ENCODE measurements at regions not wholly inside any gene's neighbourhood (a gene's known extent, or its start where the extent isn't known, plus 50 kb on each side); places are given as distances from the start of the nearest gene placed in this dataset.

DNA sequence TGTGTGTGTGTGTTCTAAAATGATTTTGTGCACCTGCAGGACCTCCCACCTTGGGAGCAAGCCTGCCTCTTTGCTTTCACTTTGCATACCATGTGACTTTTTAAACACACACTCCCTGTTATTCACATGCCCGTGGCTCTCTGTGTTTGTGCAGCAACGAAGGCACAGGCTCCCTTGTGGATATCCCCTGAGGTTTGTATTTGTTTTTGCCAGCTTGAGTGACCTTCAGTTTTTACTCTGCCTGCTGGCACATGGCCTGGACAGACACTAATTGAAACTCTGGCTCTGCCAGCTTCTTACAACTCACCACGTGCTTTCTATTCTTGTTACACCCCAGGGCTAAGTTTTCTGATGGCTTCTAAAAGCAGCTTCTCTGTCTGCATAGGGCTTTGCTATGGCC lies 885.8 kb downstream of the SH3BGRL start:
- DNase-seq, result no peak

DNA sequence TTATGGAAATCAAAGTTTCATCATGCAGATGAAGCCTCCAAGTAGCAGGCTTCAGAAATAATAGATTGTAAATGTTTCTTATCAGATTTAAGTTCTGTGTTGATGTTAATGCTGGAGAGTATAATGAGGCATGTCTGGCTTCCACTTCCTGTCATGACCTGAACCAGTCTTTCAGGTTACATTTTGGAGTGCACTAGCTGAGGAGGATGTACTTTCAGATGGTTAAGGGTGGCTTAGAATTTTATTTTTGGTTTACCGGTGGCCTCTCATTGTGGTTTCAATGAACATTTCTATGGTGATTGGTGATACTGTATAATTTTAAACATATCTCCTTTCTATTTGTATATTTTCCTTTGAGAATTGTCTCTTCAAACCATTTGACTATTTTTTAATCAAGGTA lies 890.4 kb downstream of the SH3BGRL start:
- DNase-seq, result no peak

DNA sequence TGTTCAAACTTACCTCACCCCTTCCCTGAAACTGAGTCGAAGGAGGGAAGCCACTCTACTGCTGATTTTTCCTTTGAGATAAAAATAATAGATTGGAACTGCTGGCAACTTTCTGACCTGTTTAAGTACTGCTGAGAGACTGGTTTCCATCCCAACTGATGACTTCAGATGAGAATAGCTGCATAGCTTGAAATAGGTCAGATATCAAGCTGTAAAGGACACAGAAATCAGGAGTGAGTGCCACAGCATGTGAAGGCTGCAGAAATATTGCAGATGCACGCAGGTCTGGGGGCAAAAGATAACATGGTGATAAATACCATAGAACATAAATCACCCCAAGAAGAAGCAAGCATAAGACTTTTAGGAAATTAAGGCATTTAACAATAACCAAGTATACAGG lies 923.2 kb downstream of the SH3BGRL start:
- DNase-seq, result no peak

DNA sequence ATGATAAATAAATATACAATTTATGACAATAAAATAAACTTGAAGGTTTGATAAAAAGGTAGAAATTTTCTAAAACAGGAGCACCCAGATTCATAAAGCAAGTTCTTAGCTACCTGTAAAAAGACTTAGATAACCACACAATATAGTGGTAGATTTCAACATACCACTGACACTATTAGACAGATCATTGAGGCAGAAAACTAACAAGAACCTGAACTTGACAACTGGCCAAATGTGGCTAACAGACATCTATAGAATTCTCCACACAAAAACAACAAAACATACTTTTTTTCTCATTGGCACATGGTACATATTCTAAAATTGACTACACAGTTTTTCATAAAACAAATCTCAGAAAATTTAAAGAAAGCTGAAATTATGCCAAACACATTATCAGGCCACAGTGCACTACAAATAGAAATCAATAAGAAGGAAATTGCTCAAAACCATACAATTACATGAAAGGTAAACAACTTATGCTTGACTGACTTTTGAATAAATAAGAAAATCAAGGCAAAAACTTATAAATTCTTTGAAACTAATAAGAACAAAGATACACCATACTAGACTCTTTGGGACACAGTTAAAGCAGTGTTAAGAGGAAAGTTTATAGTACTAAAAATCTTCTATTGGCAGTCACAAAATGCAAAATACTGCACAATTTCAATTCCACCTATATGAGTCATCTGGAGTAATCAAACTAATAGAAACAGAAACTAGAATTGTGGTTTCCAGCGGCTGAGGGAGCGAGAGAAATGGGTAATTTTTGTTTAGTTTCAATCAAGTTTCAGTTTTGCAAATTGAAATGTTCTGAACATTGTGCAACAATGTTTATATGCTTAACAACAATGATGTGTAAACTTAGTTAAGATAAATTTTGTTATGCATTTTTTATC lies 925.6 kb downstream of the SH3BGRL start:
- no peak for DNase-seq

DNA sequence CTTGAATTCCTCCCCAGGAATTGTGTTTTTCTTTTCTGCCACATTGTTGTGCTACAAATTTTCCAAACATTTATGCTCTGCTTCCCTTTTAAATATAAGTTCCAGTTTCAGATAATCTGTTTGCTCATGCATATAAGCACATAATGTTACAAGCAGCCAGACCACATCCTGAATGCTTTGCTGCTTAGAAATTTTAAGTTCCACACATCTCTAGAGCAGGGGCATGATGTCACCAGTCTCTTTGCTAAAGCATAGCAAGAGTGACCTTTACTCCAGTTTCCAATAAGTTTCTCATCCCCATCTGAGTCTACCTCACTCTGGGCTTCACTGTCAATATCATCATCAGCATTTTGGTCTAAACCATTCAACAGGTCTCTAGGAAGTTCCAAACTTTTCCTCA lies 932.5 kb downstream of the SH3BGRL start:
- no peak for DNase-seq

DNA sequence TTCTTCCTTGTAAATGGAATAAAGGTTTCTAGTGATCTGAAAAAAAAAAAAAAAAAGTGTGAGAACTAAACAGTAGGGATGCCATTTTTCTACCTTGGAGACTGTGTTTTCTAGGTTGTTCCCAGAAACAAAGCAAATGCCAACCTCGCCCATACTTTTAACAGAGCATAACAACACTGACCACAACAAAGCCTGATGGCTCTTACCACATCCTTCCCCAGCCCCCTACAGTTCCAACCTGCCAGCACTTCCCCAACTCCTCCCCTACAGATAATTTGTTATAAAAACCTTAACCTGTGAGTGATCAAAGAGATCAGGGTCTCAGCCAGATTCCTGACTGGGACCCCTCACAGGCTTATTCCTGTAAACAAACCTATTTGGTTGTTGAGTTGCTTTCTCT lies 940.0 kb downstream of the SH3BGRL start:
- peak; percentile 21 for DNase-seq

DNA sequence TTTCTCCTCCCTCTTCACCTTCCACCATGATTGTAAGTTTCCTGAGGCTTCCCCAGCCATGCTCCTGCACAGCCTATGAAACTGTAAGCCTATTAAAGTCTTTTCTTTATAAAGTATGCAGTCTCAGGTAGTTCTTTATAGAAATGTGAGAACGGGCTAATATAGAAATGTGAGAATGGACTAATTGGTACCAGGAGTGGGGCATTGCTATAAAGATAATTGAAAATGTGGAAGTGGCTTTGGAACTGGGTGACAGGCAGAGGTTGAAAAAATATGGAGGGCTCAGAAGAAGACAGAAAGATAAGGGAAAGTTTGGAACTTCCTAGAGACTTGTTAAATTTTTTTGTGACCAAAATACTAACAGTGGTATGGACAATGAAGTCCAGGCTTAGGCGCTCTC lies 959.3 kb downstream of the SH3BGRL start:
- no peak for DNase-seq

DNA sequence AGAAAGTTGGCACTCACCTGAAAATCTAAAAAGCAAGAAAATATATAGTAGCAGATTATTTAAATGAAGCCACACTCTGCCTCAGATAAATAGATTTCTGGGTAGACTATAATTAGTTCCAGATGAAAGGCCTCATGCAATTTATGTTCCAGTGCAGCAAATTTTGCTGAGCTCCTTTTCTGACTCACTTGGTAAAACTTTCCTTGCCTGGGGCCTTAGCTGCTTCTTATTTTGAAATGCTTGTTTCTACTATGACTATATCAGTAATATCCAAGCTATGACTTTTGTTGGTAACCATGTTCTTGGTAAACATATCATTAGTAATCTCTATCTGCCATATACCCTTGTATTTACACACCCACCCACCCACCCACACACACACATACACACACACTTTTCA lies 961.8 kb downstream of the SH3BGRL start:
- no peak for DNase-seq

DNA sequence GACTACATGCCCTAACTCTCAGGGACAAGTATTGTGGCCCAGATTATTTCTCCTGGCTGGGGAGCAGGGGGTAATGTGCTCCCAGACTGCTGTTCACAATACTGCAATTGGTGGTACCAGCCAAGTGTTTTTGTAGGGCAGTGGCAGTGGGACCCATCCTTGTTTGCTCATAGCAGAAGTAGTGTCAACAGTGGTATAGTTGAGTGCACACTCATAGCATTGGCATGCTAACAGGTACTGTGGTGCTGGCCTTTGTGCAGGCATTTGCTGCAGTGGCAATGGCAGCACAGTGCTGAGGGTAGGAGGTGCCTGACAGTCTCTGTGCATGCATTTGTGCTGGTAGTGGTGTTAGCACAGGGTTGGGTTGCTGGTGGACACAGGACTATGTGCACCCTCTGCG lies 995.0 kb downstream of the SH3BGRL start:
- DNase-seq, result no peak

DNA sequence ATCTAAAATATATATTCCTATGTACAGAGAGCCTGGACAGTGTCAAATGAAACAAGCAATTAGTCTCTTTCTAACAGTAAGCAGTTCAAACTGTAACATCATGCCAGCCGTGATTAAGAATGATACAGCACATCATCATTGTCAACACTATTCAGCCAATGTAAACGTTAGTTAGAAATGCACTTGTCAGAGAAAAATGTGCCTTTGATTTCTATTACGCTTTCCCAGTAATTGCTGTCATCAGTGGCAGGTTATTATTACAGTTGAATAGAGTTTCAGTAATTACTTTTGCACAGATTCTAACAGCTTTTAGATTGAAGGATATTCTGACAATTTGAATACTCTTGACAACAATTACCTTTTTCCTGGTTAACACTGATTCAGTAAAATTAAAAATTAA lies 1007.1 kb downstream of the SH3BGRL start:
- no peak for DNase-seq

DNA sequence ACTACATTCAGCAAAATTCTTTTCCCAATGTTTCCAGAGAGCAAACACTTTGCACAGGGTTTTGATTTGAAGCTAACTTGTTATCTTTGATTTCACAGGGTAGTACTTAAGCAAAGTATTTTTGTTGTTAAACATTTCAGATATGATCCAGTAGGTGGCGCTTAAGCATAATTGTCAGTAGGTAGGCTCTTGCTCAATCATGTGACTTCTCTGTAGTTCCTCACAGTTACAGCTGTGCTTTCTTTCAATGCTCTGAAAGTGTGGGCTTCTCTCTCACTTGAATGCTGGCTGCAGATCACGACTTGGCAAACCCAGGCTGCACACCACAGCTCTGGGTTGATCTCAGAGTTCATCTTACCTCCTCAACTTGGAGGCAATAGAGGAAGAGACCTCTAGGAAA lies 1016.5 kb downstream of the SH3BGRL start:
- DNase-seq, result no peak

DNA sequence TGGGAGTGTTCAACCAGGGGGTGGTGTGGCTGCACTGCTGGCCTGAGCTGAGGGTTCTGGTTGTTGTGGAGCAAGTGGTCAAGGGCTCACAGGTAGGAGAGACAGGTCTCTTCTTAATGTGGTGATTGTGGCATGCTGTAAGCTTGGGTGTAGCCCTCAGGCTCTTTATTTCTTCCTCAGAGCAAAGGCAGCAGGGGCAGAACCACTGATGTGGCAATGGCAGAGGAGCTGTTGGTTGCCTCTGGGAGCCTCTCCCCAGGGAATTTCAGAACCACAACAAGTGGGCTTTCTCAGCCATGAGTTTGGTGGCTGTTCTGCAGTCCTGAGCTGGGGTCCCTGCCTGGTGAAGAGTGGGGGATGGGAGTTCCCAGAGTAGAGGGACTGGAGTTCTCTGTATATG lies 1017.2 kb downstream of the SH3BGRL start:
- DNase-seq, result no peak

DNA sequence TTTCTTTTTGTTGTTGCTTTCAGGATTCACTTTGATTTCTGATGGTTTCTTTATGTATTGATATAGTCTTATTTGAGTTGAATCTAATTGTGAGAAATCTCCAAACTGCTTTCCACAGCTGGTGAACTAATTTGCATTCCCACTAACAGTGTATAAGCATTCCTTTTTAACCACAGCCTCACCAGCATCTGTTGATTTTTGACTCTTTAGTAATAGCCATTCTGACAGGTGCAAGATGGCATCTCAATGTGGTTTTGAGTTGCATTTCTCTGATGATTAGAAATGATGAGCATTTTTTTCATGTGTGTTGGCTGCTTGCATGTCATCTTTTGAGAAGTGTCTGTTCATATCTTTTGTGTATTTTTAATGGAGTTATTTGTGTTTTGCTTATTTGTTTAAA lies 1023.1 kb downstream of the SH3BGRL start:
- DNase-seq, result no peak

DNA sequence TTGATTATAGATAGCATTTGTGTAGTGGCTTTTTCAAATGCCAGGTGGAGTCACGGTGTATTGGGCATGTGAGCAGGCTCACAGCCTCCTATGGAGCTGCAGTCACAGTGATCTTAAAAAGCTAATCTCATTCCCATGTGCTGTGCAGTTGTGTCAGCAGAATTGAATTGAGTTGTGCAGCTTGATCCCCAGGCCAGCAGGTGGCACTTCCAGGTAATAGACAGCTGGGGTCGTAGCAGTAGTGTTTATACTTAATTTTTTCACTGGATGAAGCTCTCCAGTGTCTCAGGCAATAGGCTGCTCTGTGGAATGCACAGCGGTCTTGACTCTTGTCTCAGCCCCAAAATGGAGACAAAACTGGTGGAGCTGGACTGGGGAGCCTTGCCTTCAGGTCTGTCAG lies 1028.1 kb downstream of the SH3BGRL start:
- DNase-seq, result no peak

DNA sequence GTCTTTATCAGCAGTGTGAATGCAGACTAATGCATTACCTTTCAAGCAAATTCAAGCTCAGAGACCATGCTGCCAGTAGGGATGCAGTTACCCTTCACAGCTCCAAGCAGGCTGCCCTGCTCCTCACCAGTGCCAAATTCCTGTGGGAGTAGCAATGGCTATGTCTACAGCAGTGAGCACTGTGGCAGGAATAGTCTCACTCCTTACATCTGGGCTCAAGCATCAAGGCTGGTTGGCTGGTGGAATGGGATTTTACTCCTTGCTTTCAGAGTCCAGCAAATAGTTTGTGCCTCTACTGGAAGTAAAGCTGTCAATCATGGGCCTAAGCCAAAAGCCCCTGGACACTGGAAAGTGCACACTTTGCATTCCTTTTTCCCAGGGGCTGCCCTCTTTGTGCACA lies 1030.8 kb downstream of the SH3BGRL start:
- DNase-seq, result no peak

DNA sequence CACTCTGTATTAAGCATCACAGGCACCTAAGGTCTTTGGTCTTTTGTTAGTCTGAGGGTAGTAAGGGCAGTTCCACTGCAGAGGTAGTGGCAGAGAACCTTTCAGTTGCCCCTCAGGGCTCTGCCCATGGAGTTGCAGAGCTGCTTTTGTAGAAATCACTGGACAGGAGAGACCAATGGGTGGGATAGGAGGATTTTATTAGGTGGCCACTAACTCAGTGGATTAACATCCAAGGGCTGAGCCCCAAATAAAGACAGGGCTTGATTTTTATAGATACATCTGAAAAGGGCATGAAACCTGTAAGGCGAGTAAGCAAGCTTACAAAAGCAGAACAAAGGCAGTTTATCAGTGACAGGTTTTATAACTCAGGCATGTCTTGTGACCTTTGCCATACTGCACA lies 1035.4 kb downstream of the SH3BGRL start:
- no peak for DNase-seq
